ENCODE measurements at regions not wholly inside any gene's neighbourhood (a gene's known extent, or its start where the extent isn't known, plus 50 kb on each side); places are given as distances from the start of the nearest gene placed in this dataset.

DNA sequence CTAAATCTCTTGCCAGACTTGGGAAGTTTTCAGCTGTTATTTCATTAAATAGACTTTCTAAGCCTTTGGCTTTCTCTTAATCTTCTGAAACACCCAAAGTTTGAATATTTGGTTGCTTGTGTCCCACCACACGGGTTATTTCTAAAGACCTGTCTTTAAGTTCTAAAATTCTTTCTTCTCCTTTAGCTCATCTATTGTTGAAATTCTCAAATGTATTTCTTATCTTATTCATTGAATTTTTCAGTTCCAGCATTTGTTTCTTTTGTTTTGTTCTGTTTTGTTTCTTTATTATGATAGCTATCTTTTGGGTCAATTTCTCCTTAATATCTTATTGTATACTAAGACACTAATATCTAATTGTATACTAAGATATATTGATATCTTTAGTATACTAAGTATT lies 97.0 kb downstream of the ARRDC4 start:
- no peak for ATAC-seq
- no peak overlapping the region for H3K4me3 ChIP-seq (replicated peaks in 1 of 2; ENCODE audit: low read depth in 1 of 2, low read length in 2 of 2)
- no peak overlapping the region for H2AFZ ChIP-seq (ENCODE audit: low read depth, low read length, poor library complexity, severe bottlenecking)
- H3K27ac ChIP-seq (ENCODE audit: low read depth, low read length): no peak overlapping the region
- no peaks in the 10 kb centered on the region for H3K4me1 ChIP-seq (ENCODE audit: control insufficient read depth in 1 of 2, insufficient read depth in 2 of 2, low read length in 2 of 2)
- no TSS peak for BruUV-seq (replicated peaks)
- no peaks in the 10 kb centered on the region for H3K9me2 ChIP-seq (ENCODE audit: insufficient read depth)
- no peak for DNase-seq (ENCODE audit: low read depth, low spot score)
- no peaks in the 10 kb centered on the region for H4K20me1 ChIP-seq (ENCODE audit: insufficient read depth)
- H3K9me3 ChIP-seq (ENCODE audit: control insufficient read depth in 1 of 2, insufficient read depth in 1 of 2, low read depth in 1 of 2, low read length in 2 of 2): no peaks in the 10 kb centered on the region
- no peaks in the 10 kb centered on the region for H3K79me2 ChIP-seq (ENCODE audit: insufficient read depth, low read length)
- POLR2A ChIA-PET: no interaction called here
- CTCF ChIA-PET: no interaction called here
- no peaks in the 10 kb centered on the region for H3K27me3 ChIP-seq (ENCODE audit: insufficient read depth, low read length)
- H3K4me2 ChIP-seq (ENCODE audit: low read length): no peak overlapping the region
- no peak for TF ChIP-seq SIN3A (IDR thresholded peaks at IDR 0.05; ENCODE audit: low read depth)
- no peak for TF ChIP-seq EZH2phosphoT487 (IDR thresholded peaks at IDR 0.05; ENCODE audit: borderline replicate concordance)
- no peak for TF ChIP-seq YY1 (IDR thresholded peaks at IDR 0.05; ENCODE audit: extremely low read depth, insufficient replicate concordance, low read depth, low read length)
- no peak for TF ChIP-seq REST (IDR thresholded peaks at IDR 0.05; ENCODE audit: low read depth)
- TF ChIP-seq, protein P1, sequence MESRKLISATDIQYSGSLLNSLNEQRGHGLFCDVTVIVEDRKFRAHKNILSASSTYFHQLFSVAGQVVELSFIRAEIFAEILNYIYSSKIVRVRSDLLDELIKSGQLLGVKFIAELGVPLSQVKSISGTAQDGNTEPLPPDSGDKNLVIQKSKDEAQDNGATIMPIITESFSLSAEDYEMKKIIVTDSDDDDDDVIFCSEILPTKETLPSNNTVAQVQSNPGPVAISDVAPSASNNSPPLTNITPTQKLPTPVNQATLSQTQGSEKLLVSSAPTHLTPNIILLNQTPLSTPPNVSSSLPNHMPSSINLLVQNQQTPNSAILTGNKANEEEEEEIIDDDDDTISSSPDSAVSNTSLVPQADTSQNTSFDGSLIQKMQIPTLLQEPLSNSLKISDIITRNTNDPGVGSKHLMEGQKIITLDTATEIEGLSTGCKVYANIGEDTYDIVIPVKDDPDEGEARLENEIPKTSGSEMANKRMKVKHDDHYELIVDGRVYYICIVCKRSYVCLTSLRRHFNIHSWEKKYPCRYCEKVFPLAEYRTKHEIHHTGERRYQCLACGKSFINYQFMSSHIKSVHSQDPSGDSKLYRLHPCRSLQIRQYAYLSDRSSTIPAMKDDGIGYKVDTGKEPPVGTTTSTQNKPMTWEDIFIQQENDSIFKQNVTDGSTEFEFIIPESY (IDR thresholded peaks at IDR 0.05; ENCODE audit: extremely low read depth, insufficient replicate concordance, low read length): no peak
- TF ChIP-seq CBX3 (IDR thresholded peaks at IDR 0.05; ENCODE audit: low read depth): no peak
- TF ChIP-seq MAX (IDR thresholded peaks at IDR 0.05): no peak
- TF ChIP-seq, protein P2, sequence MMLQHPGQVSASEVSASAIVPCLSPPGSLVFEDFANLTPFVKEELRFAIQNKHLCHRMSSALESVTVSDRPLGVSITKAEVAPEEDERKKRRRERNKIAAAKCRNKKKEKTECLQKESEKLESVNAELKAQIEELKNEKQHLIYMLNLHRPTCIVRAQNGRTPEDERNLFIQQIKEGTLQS (IDR thresholded peaks at IDR 0.05): no peak
- no peak for TF ChIP-seq ZNF274 (IDR thresholded peaks at IDR 0.05; ENCODE audit: low read depth, low read length)
- no peak for TF ChIP-seq ZFX (IDR thresholded peaks at IDR 0.05)
- TF ChIP-seq ELF1 (IDR thresholded peaks at IDR 0.05; ENCODE audit: borderline replicate concordance, low read depth): no peak
- TF ChIP-seq POLR2A (IDR thresholded peaks at IDR 0.05; ENCODE audit: borderline replicate concordance, extremely low read depth, insufficient read depth, insufficient read length): no peak
- intact Hi-C loops (cut with micrococcal nuclease): no loop called here
- no peak overlapping the region for H3K9ac ChIP-seq (ENCODE audit: low read length)
- RAD21 ChIA-PET (ENCODE audit: low non-redundant PET in 1 of 2, low total read pairs in 2 of 2, uncharacterized antibody in 2 of 2, unreplicated experiment in 2 of 2): no interaction called here
- no peaks in the 10 kb centered on the region for H3K36me3 ChIP-seq (ENCODE audit: control insufficient read depth in 1 of 2, insufficient read depth in 2 of 2, low read length in 2 of 2)
